Vagina (tissue), 2 donors: ENCODE measurements at regions not wholly inside any gene's neighbourhood (a gene's known extent, or its start where the extent isn't known, plus 50 kb on each side); places are given as distances from the start of the nearest gene placed in this dataset.

Experiments
- POLR2A ChIP-seq, 2 donors: fragments of 450-650 bp; IDR thresholded peaks; one replicate each; pipeline ENCODE4 v1.6.1; 2017; ENCODE audit warnings: antibody characterized with exemption in 2 of 2, mild to moderate bottlenecking in 2 of 2, moderate library complexity in 2 of 2
- POLR2AphosphoS5 ChIP-seq, 2 donors: sonication (generic); formaldehyde crosslinking; IDR thresholded peaks; one replicate each; pipeline ENCODE4 v1.9.0; 2017; ENCODE audit warnings: antibody characterized with exemption in 2 of 2, mild to moderate bottlenecking in 2 of 2, low read depth in 1 of 2; ENCODE audit not compliant: insufficient read depth in 1 of 2

DNA sequence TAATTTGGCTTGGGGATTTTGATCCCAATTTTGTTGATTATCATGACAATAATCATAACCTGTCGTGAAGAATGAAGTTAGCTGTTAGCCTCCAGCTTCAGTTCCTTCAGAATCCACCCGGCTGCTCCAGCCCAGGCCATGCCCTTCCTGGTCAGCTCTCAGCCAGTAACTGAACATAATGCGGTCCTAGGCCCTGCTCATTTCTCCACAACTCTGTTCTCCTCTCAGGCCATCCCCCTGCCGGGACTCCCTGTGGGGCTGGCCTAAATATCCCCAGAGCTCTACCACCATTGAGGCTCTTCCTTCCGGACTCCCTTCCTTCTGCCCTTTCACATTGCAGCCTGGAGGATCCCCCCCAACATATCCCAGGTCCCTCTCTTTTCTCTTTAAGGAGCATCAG lies 833.4 kb upstream of the GOT2 start:
- TF ChIP-seq POLR2A (IDR thresholded peaks at IDR 0.05): no peak
- no peak for TF ChIP-seq POLR2AphosphoS5 (IDR thresholded peaks at IDR 0.05; ENCODE audit: insufficient read depth in 1 of 2, low read depth in 1 of 2)
